Esophagus muscularis mucosa (tissue), 4 donors: ENCODE measurements at regions not wholly inside any gene's neighbourhood (a gene's known extent, or its start where the extent isn't known, plus 50 kb on each side); places are given as distances from the start of the nearest gene placed in this dataset.
A peak's percentile ranks its signal among the peaks of the same experiment; 100 is the strongest.

Experiments used
- DNase-seq: peaks from one replicate; pipeline ENCODE4 v3.0.0-alpha.2; 2017; ENCODE audit errors: extremely low spot score
- H3K27ac ChIP-seq, 4 donors: fragments of 200-600 bp; sonication (generic); replicated peaks in 1 of 4; 1 replicate in 3 of 4; 2 replicates in 1 of 4; pipeline ENCODE4 v1.5.1; 2016 to 2019; ENCODE audit warnings: mild to moderate bottlenecking in 1 of 4
- H3K27me3 ChIP-seq, 4 donors: fragments of 200-600 bp; sonication (generic); one replicate each; pipeline versions ENCODE4 v1.5.1 to v1.6.0; 2016 to 2019
- H3K36me3 ChIP-seq, 4 donors: fragments of 200-600 bp; sonication (generic); one replicate each; pipeline ENCODE4 v1.5.1; 2016 to 2019
- H3K4me1 ChIP-seq, 4 donors: fragments of 200-600 bp; sonication (generic); one replicate each; pipeline ENCODE4 v1.5.1; 2016 to 2019
- H3K4me3 ChIP-seq, 4 donors: fragments of 200-600 bp; sonication (generic); 1 replicate in 2 of 4; 2 replicates in 2 of 4; pipeline ENCODE4 v1.5.1; 2016 to 2019; ENCODE audit warnings: mild to moderate bottlenecking in 4 of 4, moderate library complexity in 1 of 4
- H3K9me3 ChIP-seq, 4 donors: fragments of 200-600 bp; sonication (generic); 1 replicate in 3 of 4; 2 replicates in 1 of 4; pipeline ENCODE4 v1.5.1; 2016 to 2019
- CTCF ChIP-seq, 3 experiments: fragments of 200-600 bp in 2 of 3; fragments of 450-650 bp in 1 of 3; sonication (generic) in 2 of 3; IDR thresholded peaks; one replicate each; pipeline ENCODE4 v1.5.1; 2017 to 2019; ENCODE audit warnings: antibody characterized with exemption in 3 of 3, mild to moderate bottlenecking in 2 of 3, moderate library complexity in 1 of 3
- EP300 ChIP-seq: sonication (generic); formaldehyde crosslinking; IDR thresholded peaks from one replicate; pipeline ENCODE4 v1.6.1; 2017; ENCODE audit warnings: antibody characterized with exemption
- POLR2A ChIP-seq: fragments of 450-650 bp; IDR thresholded peaks from one replicate; pipeline ENCODE4 v1.6.1; 2017; ENCODE audit warnings: antibody characterized with exemption, moderate library complexity, mild to moderate bottlenecking, low read depth
- POLR2AphosphoS5 ChIP-seq, 2 donors: sonication (generic); formaldehyde crosslinking; IDR thresholded peaks; one replicate each; pipeline ENCODE4 v1.6.1; 2017; ENCODE audit warnings: antibody characterized with exemption in 2 of 2
- WGBS: methylation state at CpG from one replicate; pipeline ENCODE4 v1.1.5; 2018; 5-methylcytosine and 5-hydroxymethylcytosine counted together
- intact Hi-C: fragments of 100-400 bp; cut with DNase I; formaldehyde crosslinking; loops from one replicate; pipeline ENCODE4 v1.15.1; 2023

DNA sequence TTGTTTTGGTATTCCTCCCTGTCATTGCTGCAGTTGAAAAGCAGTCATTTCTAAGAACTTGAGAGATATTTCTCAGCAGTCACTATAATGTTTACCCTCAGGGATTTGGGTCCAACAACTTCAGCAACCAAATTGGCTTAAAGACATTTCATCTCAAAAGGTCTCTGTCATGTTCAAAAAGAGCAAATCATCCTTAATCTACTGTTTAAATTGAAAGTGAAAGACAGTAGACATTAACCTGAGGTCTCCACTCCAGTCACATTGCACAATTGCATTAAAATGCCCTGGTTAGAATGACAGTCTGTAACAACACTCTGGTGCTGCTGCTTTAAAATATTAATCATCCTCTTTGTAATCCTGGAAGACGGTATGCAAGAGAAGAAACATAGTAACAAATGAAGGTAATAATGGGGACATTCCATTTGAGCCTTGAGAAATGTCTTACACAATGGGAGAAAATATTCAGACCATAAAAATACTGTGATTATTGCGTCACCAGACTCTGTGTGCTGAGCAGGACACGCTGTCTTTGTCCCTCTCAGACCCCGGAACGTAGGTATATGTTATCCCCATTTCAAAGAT, 90.2 kb upstream of the UNC5C start:
- intact Hi-C loops = no loop called here
- Histone ChIP-seq H3K27me3 (no peaks in the 10 kb centered on the region), H3K4me3 (no peak overlapping the region), H3K36me3 (no peaks in the 10 kb centered on the region), H3K9me3 (no peaks in the 10 kb centered on the region), H3K4me1 (peaks cover 0 to 6% (median 0%) of the 10 kb centered on the region in 4 donors), H3K27ac (no peak overlapping the region)
- no peak for DNase-seq
- WGBS = 70% methylated on average over 5 of the region's 5 CpGs
- TF ChIP-seq EP300 (no peak), POLR2AphosphoS5 (IDR thresholded peaks at IDR 0.05) (peak in 1 of 2 donors; percentile 23)

GRCh38 chr4:95637043-95637600, 88.3 kb upstream of the UNC5C start:
- TF ChIP-seq POLR2A (no peak), CTCF (IDR thresholded peaks at IDR 0.05) (peak in 1 of 3 experiments; percentile 15)
- H3K4me3 ChIP-seq = no peak overlapping the region
- no peaks in the 10 kb centered on the region for H3K27me3 ChIP-seq
- no peaks in the 10 kb centered on the region for H3K9me3 ChIP-seq
- no peak overlapping the region for H3K27ac ChIP-seq
- no peaks in the 10 kb centered on the region for H3K36me3 ChIP-seq
- H3K4me1 ChIP-seq = peaks cover 0 to 6% (median 0%) of the 10 kb centered on the region in 4 donors
- 37% methylated on average over 3 of the region's 3 CpGs for WGBS
- intact Hi-C loops = no loop called here
- DNase-seq = no peak

GRCh38 chr4:95636061-95636460, 87.3 kb upstream of the UNC5C start:
- no peaks in the 10 kb centered on the region for H3K27me3 ChIP-seq
- no peak for DNase-seq
- peaks cover 0 to 6% (median 0%) of the 10 kb centered on the region in 4 donors for H3K4me1 ChIP-seq
- TF ChIP-seq POLR2AphosphoS5 (IDR thresholded peaks at IDR 0.05) (no peak), POLR2A (no peak), EP300 (no peak)
- 73% methylated on average over 2 of the region's 2 CpGs for WGBS
- H3K4me3 ChIP-seq = no peak overlapping the region
- H3K36me3 ChIP-seq = no peaks in the 10 kb centered on the region
- intact Hi-C loops = no loop called here
- H3K27ac ChIP-seq = no peak overlapping the region
- no peaks in the 10 kb centered on the region for H3K9me3 ChIP-seq

DNA sequence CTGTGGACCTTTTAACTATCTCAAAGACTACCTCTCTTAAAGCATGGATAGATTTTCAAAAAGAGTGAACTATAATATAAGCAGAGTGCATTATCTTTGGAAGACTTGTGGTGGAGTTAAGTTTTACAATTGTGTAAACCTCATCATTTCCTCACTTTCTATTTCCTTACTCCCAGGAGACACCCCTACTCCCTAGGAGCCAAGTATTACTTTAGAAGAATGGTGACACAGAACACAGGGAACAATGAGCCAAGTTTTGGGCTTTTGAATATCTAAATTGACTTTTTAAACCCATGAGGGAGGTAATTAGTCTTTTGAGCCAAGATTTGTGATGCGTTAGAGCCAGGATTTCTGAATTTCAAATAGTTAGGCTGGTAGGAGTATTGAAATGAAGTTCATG, 78.9 kb upstream of the UNC5C start:
- 69% methylated on average over 1 of the region's 1 CpG for WGBS

DNA sequence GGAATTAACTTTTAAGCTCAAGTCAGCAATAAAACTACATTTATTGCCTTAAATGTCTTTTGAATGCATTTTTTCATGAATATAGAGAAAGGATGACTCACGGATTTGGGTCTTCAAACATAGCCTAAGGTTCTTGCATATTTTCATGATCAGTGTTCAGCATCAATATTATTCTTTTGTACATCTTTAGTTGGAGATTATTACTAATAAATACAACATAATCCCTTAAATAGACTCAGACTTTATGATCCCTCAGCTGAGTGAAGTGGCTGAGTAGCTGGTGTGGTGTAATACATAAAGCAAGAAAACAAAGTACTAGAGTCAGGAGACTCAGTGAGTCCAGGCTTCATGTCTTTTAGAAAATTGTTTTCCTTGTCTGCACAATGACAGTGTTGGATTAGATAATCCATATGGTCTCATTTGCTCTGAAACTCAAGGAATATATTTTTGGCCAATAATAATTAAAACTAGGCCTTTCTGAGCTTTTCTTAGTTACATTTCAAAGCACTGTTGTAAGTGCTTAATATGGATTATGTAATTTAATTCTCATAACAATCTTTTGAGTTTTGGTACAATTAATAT, 78.3 kb upstream of the UNC5C start:
- intact Hi-C loops = no loop called here
- H3K27me3 ChIP-seq = no peaks in the 10 kb centered on the region
- no peaks in the 10 kb centered on the region for H3K36me3 ChIP-seq
- H3K9me3 ChIP-seq = no peaks in the 10 kb centered on the region
- H3K4me3 ChIP-seq = no peak overlapping the region
- H3K4me1 ChIP-seq = no peaks in the 10 kb centered on the region
- no peak overlapping the region for H3K27ac ChIP-seq
- TF ChIP-seq EP300 (no peak), POLR2A (no peak), CTCF (IDR thresholded peaks at IDR 0.05) (no peak), POLR2AphosphoS5 (IDR thresholded peaks at IDR 0.05) (no peak)
- no peak for DNase-seq
- WGBS = 98% methylated on average over 1 of the region's 1 CpG

More for the DNA sequence above, 78.9 kb upstream of the UNC5C start:
- no peak for DNase-seq
- H3K27me3 ChIP-seq = no peaks in the 10 kb centered on the region
- H3K27ac ChIP-seq = no peak overlapping the region
- H3K4me3 ChIP-seq = no peak overlapping the region
- no peaks in the 10 kb centered on the region for H3K4me1 ChIP-seq
- intact Hi-C loops = no loop called here
- TF ChIP-seq CTCF (IDR thresholded peaks at IDR 0.05) = no peak
- TF ChIP-seq POLR2A = no peak
- no peak for TF ChIP-seq POLR2AphosphoS5 (IDR thresholded peaks at IDR 0.05)
- TF ChIP-seq EP300 = no peak
- H3K36me3 ChIP-seq = no peaks in the 10 kb centered on the region
- H3K9me3 ChIP-seq = no peaks in the 10 kb centered on the region
